Suprapubic skin (tissue), 3 donors: ENCODE measurements at regions not wholly inside any gene's neighbourhood (a gene's known extent, or its start where the extent isn't known, plus 50 kb on each side); places are given as distances from the start of the nearest gene placed in this dataset.

ENCODE experiments used
- POLR2A ChIP-seq, 2 donors: fragments of 450-650 bp; IDR thresholded peaks; one replicate each; pipeline ENCODE4 v1.6.1; 2017; ENCODE audit warnings: antibody characterized with exemption in 2 of 2, mild to moderate bottlenecking in 2 of 2, moderate library complexity in 2 of 2
- TF ChIP-seq, protein P1 (sequence below), 2 donors: fragments of 200-600 bp in 1 of 2; fragments of 450-650 bp in 1 of 2; sonication (generic) in 1 of 2; IDR thresholded peaks; one replicate each; pipeline ENCODE4 v1.5.1; 2016 to 2019; ENCODE audit warnings: antibody characterized with exemption in 2 of 2, mild to moderate bottlenecking in 1 of 2, moderate library complexity in 1 of 2

- TF ChIP-seq POLR2A (IDR thresholded peaks at IDR 0.05), result no peak
- TF ChIP-seq, protein P1, sequence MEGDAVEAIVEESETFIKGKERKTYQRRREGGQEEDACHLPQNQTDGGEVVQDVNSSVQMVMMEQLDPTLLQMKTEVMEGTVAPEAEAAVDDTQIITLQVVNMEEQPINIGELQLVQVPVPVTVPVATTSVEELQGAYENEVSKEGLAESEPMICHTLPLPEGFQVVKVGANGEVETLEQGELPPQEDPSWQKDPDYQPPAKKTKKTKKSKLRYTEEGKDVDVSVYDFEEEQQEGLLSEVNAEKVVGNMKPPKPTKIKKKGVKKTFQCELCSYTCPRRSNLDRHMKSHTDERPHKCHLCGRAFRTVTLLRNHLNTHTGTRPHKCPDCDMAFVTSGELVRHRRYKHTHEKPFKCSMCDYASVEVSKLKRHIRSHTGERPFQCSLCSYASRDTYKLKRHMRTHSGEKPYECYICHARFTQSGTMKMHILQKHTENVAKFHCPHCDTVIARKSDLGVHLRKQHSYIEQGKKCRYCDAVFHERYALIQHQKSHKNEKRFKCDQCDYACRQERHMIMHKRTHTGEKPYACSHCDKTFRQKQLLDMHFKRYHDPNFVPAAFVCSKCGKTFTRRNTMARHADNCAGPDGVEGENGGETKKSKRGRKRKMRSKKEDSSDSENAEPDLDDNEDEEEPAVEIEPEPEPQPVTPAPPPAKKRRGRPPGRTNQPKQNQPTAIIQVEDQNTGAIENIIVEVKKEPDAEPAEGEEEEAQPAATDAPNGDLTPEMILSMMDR (IDR thresholded peaks at IDR 0.05), result no peak
These were observed 226.5 kb downstream of the TAF11L14 start for GRCh38 chr5:17860660-17861315.
